HepG2 (cell line): ENCODE measurements at regions not wholly inside any gene's neighbourhood (a gene's known extent, or its start where the extent isn't known, plus 50 kb on each side); places are given as distances from the start of the nearest gene placed in this dataset.

ENCODE experiments used
- ATAC-seq: fragments of 200-7000 bp; cut with Tn5 transposase; 3 replicates; pipeline ENCODE4 v1.9.1; 2020; ENCODE audit warnings: mild to moderate bottlenecking, moderate library complexity
- BruUV-seq: library from RNA; stranded (reverse); fragments of 400-500 nt; replicated peaks from 2 replicates; lab custom pipeline; 2021; lab: Mats Ljungman, UMichigan
- CTCF ChIA-PET: fragments of 300-600 bp; formaldehyde crosslinking; extraction: SDS; loops from one replicate; lab custom pipeline; 2021; ENCODE audit warnings: low total read pairs, inconsistent platforms, low intra/inter-chr PET ratio; lab: Yijun Ruan, JAX
- POLR2A ChIA-PET: fragments of 350-600 bp; sonication (Branson Sonifier 250); formaldehyde crosslinking; loops from one replicate; lab custom pipeline; 2020; ENCODE audit warnings: antibody characterized with exemption, inconsistent platforms; lab: Yijun Ruan, JAX
- DNase-seq: peaks from one replicate; pipeline ENCODE4 v3.0.0-alpha.2; 2015; ENCODE audit warnings: low spot score
- FAIRE-seq: peaks from 3 replicates; lab custom pipeline; 2011; peaks lifted over from hg19 to GRCh38; lab: Jason Lieb, UNC
- H2AFZ ChIP-seq: one replicate; pipeline ENCODE4 v1.6.1; 2011; ENCODE audit warnings: low read length, inconsistent platforms
- H3K27ac ChIP-seq: fragments of 300-600 bp; 3 replicates; pipeline ENCODE4 v1.8.0; 2011; ENCODE audit warnings: mixed run types, mild to moderate bottlenecking, mixed read lengths, low read length, inconsistent platforms; ENCODE audit not compliant: insufficient read depth; ENCODE audit errors: extremely low read length
- H3K27me3 ChIP-seq, 2 experiments: fragments of 200-600 bp in 1 of 2; 2 replicates in 1 of 2; 3 replicates in 1 of 2; pipeline versions ENCODE4 v1.6.0 to v1.8.0; 2011; ENCODE audit warnings: low read length in 2 of 2, mild to moderate bottlenecking in 2 of 2, moderate library complexity in 2 of 2, inconsistent platforms in 1 of 2; ENCODE audit not compliant: insufficient read depth in 2 of 2, control insufficient read depth in 1 of 2
- H3K36me3 ChIP-seq, 2 experiments: fragments of 200-600 bp in 1 of 2; replicated peaks in 1 of 2; 2 replicates in 1 of 2; 3 replicates in 1 of 2; pipeline versions ENCODE4 v1.5.1 to v1.8.0; 2011; ENCODE audit warnings: low read length in 2 of 2, inconsistent platforms in 1 of 2; ENCODE audit not compliant: insufficient read depth in 2 of 2, control insufficient read depth in 1 of 2
- H3K4me1 ChIP-seq: 2 replicates; pipeline ENCODE4 v1.5.1; 2012; ENCODE audit warnings: low read length, inconsistent platforms; ENCODE audit not compliant: insufficient read depth
- H3K4me2 ChIP-seq: 2 replicates; pipeline ENCODE4 v1.6.0; 2011; ENCODE audit warnings: low read depth, low read length, inconsistent platforms
- H3K4me3 ChIP-seq, 3 experiments: fragments of 200-600 bp in 1 of 3; sonication (generic), shearing (Covaris generic) in 1 of 3; replicated peaks in 1 of 3; 2 replicates each; pipeline ENCODE4 v1.5.1; 2011 to 2016; ENCODE audit warnings: low read length in 3 of 3, inconsistent platforms in 2 of 3, low read depth in 2 of 3, mild to moderate bottlenecking in 2 of 3, control low read depth in 1 of 3, mixed read lengths in 1 of 3; ENCODE audit not compliant: insufficient read depth in 1 of 3
- H3K79me2 ChIP-seq: one replicate; pipeline ENCODE4 v1.6.1; 2011; ENCODE audit warnings: low read length, inconsistent platforms; ENCODE audit not compliant: insufficient read depth
- H3K9ac ChIP-seq: 2 replicates; pipeline ENCODE4 v1.6.0; 2011; ENCODE audit warnings: mild to moderate bottlenecking, low read depth, low read length, inconsistent platforms; ENCODE audit not compliant: insufficient read depth
- H3K9me3 ChIP-seq: 2 replicates; pipeline ENCODE4 v1.5.1; 2012; ENCODE audit warnings: mild to moderate bottlenecking, low read length
- H4K20me1 ChIP-seq: 2 replicates; pipeline ENCODE4 v1.6.0; 2011; ENCODE audit warnings: inconsistent platforms, mild to moderate bottlenecking, low read length, moderate library complexity; ENCODE audit not compliant: insufficient read depth
- ARNTL ChIP-seq: sonication (generic); formaldehyde crosslinking; IDR thresholded peaks from 2 replicates; pipeline ENCODE4 v1.4.0; 2020; ENCODE audit warnings: mild to moderate bottlenecking, missing genetic modification reagents
- EEA1 ChIP-seq: sonication (generic); formaldehyde crosslinking; IDR thresholded peaks from 2 replicates; pipeline ENCODE4 v1.5.1; 2020; ENCODE audit warnings: mild to moderate bottlenecking, missing genetic modification reagents, borderline replicate concordance
- ELF4 ChIP-seq: sonication (generic); formaldehyde crosslinking; IDR thresholded peaks from 2 replicates; pipeline ENCODE4 v1.5.0; 2020; ENCODE audit warnings: missing genetic modification reagents, mild to moderate bottlenecking, moderate library complexity, borderline replicate concordance
- HMG20A ChIP-seq: IDR thresholded peaks from 2 replicates; pipeline ENCODE4 v1.6.1; 2016; ENCODE audit warnings: borderline replicate concordance
- KAT2B ChIP-seq: fragments of 150-350 bp; IDR thresholded peaks from 2 replicates; pipeline ENCODE4 v1.6.1; 2014; ENCODE audit warnings: low read depth, low read length, borderline replicate concordance
- LBX2 ChIP-seq: sonication (generic); formaldehyde crosslinking; IDR thresholded peaks from 2 replicates; pipeline ENCODE4 v1.5.0; 2020; ENCODE audit warnings: missing genetic modification reagents, mild to moderate bottlenecking, borderline replicate concordance
- MEIS1 ChIP-seq: sonication (generic); formaldehyde crosslinking; IDR thresholded peaks from 2 replicates; pipeline ENCODE4 v1.9.0; 2021; ENCODE audit warnings: mild to moderate bottlenecking, missing genetic modification reagents, moderate library complexity, borderline replicate concordance
- MYC ChIP-seq: sonication (generic); formaldehyde crosslinking; IDR thresholded peaks from 2 replicates; pipeline ENCODE4 v1.9.0; 2021; ENCODE audit warnings: missing genetic modification reagents, borderline replicate concordance
- NFRKB ChIP-seq: fragments of 450-650 bp; IDR thresholded peaks from 2 replicates; pipeline ENCODE4 v1.6.1; 2017
- PBX3 ChIP-seq: sonication (generic); formaldehyde crosslinking; IDR thresholded peaks from 2 replicates; pipeline ENCODE4 v1.8.1; 2023; ENCODE audit warnings: missing genetic modification reagents, inconsistent platforms, borderline replicate concordance
- PPARG ChIP-seq: conservative IDR thresholded peaks from 2 replicates; pipeline ENCODE4 v1.6.1; 2016; ENCODE audit warnings: missing biosample characterization, missing genetic modification reagents
- SKIL ChIP-seq: sonication (generic); formaldehyde crosslinking; IDR thresholded peaks from 2 replicates; pipeline ENCODE4 v1.8.0; 2022; ENCODE audit warnings: missing genetic modification reagents, mild to moderate bottlenecking, moderate library complexity, borderline replicate concordance
- TBX2 ChIP-seq: sonication (generic); formaldehyde crosslinking; IDR thresholded peaks from 2 replicates; pipeline ENCODE4 v1.5.0; 2020; ENCODE audit warnings: missing genetic modification reagents, mild to moderate bottlenecking, borderline replicate concordance
- TERF1 ChIP-seq: sonication (generic); formaldehyde crosslinking; IDR thresholded peaks from 2 replicates; pipeline ENCODE4 v1.8.0; 2022; ENCODE audit warnings: mild to moderate bottlenecking, missing genetic modification reagents, moderate library complexity
- ZFP1 ChIP-seq: IDR thresholded peaks from 2 replicates; pipeline ENCODE4 v1.6.1; 2016
- ZFP37 ChIP-seq: sonication (generic); formaldehyde crosslinking; IDR thresholded peaks from 2 replicates; pipeline ENCODE4 v1.4.0; 2020; ENCODE audit warnings: missing genetic modification reagents, borderline replicate concordance
- ZNF780A ChIP-seq: sonication (generic); formaldehyde crosslinking; IDR thresholded peaks from 2 replicates; pipeline ENCODE4 v1.8.0; 2022; ENCODE audit warnings: mild to moderate bottlenecking, missing genetic modification reagents, moderate library complexity
- in situ Hi-C: cut with HindIII; loops from 2 replicates; pipeline ENCODE4 v1.10.0; 2017; ENCODE audit warnings: low pct_unique_long_range_greater_than_20kb; ENCODE audit not compliant: extremely low pct_ligation_motif_present
- intact Hi-C: fragments of 100-400 bp; cut with micrococcal nuclease; formaldehyde crosslinking; loops from one replicate; pipeline ENCODE4 v1.10.0; 2022; ENCODE audit not compliant: unreplicated experiment

GRCh38 chr18:38470421-38470820 is 904.8 kb upstream of the CELF4 start:
- CTCF ChIA-PET, result no interaction called here
- Histone ChIP-seq H3K79me2 (no peaks in the 10 kb centered on the region), H2AFZ (no peak overlapping the region), H3K4me3 (no peak overlapping the region), H4K20me1 (no peaks in the 10 kb centered on the region), H3K36me3 (no peaks in the 10 kb centered on the region), H3K4me2 (no peak overlapping the region), H3K27me3 (no peaks in the 10 kb centered on the region), H3K9me3 (no peaks in the 10 kb centered on the region), H3K4me1 (no peaks in the 10 kb centered on the region), H3K9ac (no peak overlapping the region), H3K27ac (no peak overlapping the region)
- intact Hi-C loops, result no loop called here
- FAIRE-seq (no peak), DNase-seq (no peak), ATAC-seq (no peak)
- POLR2A ChIA-PET, result no interaction called here
- TF ChIP-seq KAT2B (no peak), PPARG (CRISPR knock-in tag) (no peak), ELF4 (CRISPR knock-in tag) (no peak), SKIL (CRISPR knock-in tag) (no peak), MYC (CRISPR knock-in tag) (no peak), NFRKB (no peak), ZNF780A (no peak), MEIS1 (CRISPR knock-in tag) (no peak), TERF1 (CRISPR knock-in tag) (no peak), PBX3 (CRISPR knock-in tag) (no peak), ZFP1 (CRISPR knock-in tag) (no peak), ZFP37 (CRISPR knock-in tag) (no peak), EEA1 (CRISPR knock-in tag) (no peak), HMG20A (CRISPR knock-in tag) (no peak), LBX2 (CRISPR knock-in tag) (no peak), ARNTL (CRISPR knock-in tag) (no peak), TBX2 (no peak)
- BruUV-seq, result no TSS peak
- in situ Hi-C loops, result no loop called here
